ENCODE measurements at regions not wholly inside any gene's neighbourhood (a gene's known extent, or its start where the extent isn't known, plus 50 kb on each side); places are given as distances from the start of the nearest gene placed in this dataset.

DNA sequence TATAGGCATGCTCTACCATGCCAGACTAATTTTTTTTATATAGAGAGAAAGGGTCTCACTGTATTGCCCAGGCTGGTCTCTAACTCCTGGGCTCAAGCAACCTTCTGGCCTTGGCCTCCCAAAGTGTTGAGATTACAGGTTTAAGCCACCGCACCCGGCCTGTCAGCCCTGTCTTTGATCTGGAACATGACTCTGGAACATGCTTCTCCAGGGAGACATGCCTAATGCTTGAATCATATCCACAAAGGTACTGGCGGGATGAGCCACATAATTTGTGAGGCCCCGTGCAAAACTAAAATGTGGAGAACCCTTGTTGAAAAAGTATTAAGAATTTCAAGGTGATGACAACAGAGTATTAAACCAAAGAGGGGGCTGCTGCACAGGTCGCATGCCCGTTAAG, 282.8 kb downstream of the ARHGAP12 start:
- Mint-ChIP-seq H3K36me3 (no peaks in the 10 kb centered on the region), H3K4me1 (peaks cover 5% of the 10 kb centered on the region), H3K27ac (no peak overlapping the region), H3K27me3 (ENCODE audit: insufficient read depth, low read depth) (no peaks in the 10 kb centered on the region), H3K4me3 (no peak overlapping the region), H3K9me3 (no peaks in the 10 kb centered on the region)
- Histone ChIP-seq H3K4me2 (no peak overlapping the region), H3F3A (ENCODE audit: low read depth) (no peaks in the 10 kb centered on the region), H3K36me3 (no peaks in the 10 kb centered on the region), H3K79me2 (ENCODE audit: low read depth) (no peaks in the 10 kb centered on the region), H3K27me3 (no peaks in the 10 kb centered on the region), H3K9ac (no peak overlapping the region), H3K9me3 (ENCODE audit: low read depth) (no peaks in the 10 kb centered on the region), H3K4me1 (no peaks in the 10 kb centered on the region), H4K20me1 (ENCODE audit: low read depth) (no peaks in the 10 kb centered on the region), H3K27ac (no peak overlapping the region), H2AFZ (replicated peaks) (no peak overlapping the region), H3K4me3 (no peak overlapping the region)
- DNase-seq (ENCODE audit: low spot score): no peak
- no peak for TF ChIP-seq CTCF (IDR thresholded peaks at IDR 0.05)
- no peak for TF ChIP-seq EZH2 (IDR thresholded peaks at IDR 0.05)

GRCh38 chr10:31644931-31645633, 283.5 kb downstream of the ARHGAP12 start:
- Histone ChIP-seq H3K27me3 (no peaks in the 10 kb centered on the region), H2AFZ (replicated peaks) (no peak overlapping the region), H3K4me1 (no peaks in the 10 kb centered on the region), H3K9ac (no peak overlapping the region), H3K4me2 (no peak overlapping the region), H3K27ac (no peak overlapping the region), H3K79me2 (ENCODE audit: low read depth) (no peaks in the 10 kb centered on the region), H4K20me1 (ENCODE audit: low read depth) (no peaks in the 10 kb centered on the region), H3K9me3 (ENCODE audit: low read depth) (no peaks in the 10 kb centered on the region), H3F3A (ENCODE audit: low read depth) (no peaks in the 10 kb centered on the region), H3K36me3 (no peaks in the 10 kb centered on the region), H3K4me3 (no peak overlapping the region)
- DNase-seq (ENCODE audit: low spot score): no peak
- no peaks in the 10 kb centered on the region for H3K27me3 Mint-ChIP-seq (ENCODE audit: insufficient read depth, low read depth)
- no peak overlapping the region for H3K4me3 Mint-ChIP-seq
- H3K9me3 Mint-ChIP-seq: no peaks in the 10 kb centered on the region
- H3K27ac Mint-ChIP-seq: no peak overlapping the region
- no peaks in the 10 kb centered on the region for H3K36me3 Mint-ChIP-seq
- TF ChIP-seq EZH2phosphoT487 (IDR thresholded peaks at IDR 0.05) (no peak), EZH2 (IDR thresholded peaks at IDR 0.05) (no peak), CTCF (IDR thresholded peaks at IDR 0.05) (no peak)
- peaks cover 3% of the 10 kb centered on the region for H3K4me1 Mint-ChIP-seq

GRCh38 chr10:31642281-31642680, 286.4 kb downstream of the ARHGAP12 start:
- no peaks in the 10 kb centered on the region for H3K36me3 ChIP-seq
- no peaks in the 10 kb centered on the region for H3K79me2 ChIP-seq (ENCODE audit: low read depth)
- DNase-seq (ENCODE audit: low spot score): no peak
- no peaks in the 10 kb centered on the region for H3K27me3 ChIP-seq
- H3K27ac Mint-ChIP-seq: no peak overlapping the region
- no peak for TF ChIP-seq EZH2phosphoT487 (IDR thresholded peaks at IDR 0.05)
- H3K9me3 ChIP-seq (ENCODE audit: low read depth): no peaks in the 10 kb centered on the region
- H3F3A ChIP-seq (ENCODE audit: low read depth): no peaks in the 10 kb centered on the region
- no peaks in the 10 kb centered on the region for H3K4me1 Mint-ChIP-seq
- H3K36me3 Mint-ChIP-seq: no peaks in the 10 kb centered on the region
- no peak overlapping the region for H3K4me2 ChIP-seq
- H2AFZ ChIP-seq (replicated peaks): no peak overlapping the region
- H3K4me3 Mint-ChIP-seq: no peak overlapping the region
- no peak overlapping the region for H3K9ac ChIP-seq
- no peak overlapping the region for H3K27ac ChIP-seq
- H3K4me1 ChIP-seq: no peaks in the 10 kb centered on the region
- no peaks in the 10 kb centered on the region for H4K20me1 ChIP-seq (ENCODE audit: low read depth)
- peaks cover 5% of the 10 kb centered on the region for H3K27me3 Mint-ChIP-seq (ENCODE audit: insufficient read depth, low read depth)
- no peak overlapping the region for H3K4me3 ChIP-seq
- H3K9me3 Mint-ChIP-seq: peaks cover 15% of the 10 kb centered on the region

GRCh38 chr10:31635415-31636065, 293.1 kb downstream of the ARHGAP12 start:
- Mint-ChIP-seq H3K9me3 (peaks cover 22% of the 10 kb centered on the region), H3K27ac (no peak overlapping the region), H3K4me3 (no peak overlapping the region), H3K36me3 (peaks cover 1% of the 10 kb centered on the region), H3K27me3 (ENCODE audit: insufficient read depth, low read depth) (peaks cover 6% of the 10 kb centered on the region), H3K4me1 (no peaks in the 10 kb centered on the region)
- Histone ChIP-seq H4K20me1 (ENCODE audit: low read depth) (no peaks in the 10 kb centered on the region), H3K27ac (no peak overlapping the region), H3K27me3 (no peaks in the 10 kb centered on the region), H3K4me1 (no peaks in the 10 kb centered on the region), H3K36me3 (no peaks in the 10 kb centered on the region), H3K4me2 (no peak overlapping the region), H3K9me3 (ENCODE audit: low read depth) (no peaks in the 10 kb centered on the region), H3K79me2 (ENCODE audit: low read depth) (no peaks in the 10 kb centered on the region), H3F3A (ENCODE audit: low read depth) (no peaks in the 10 kb centered on the region), H3K4me3 (no peak overlapping the region), H3K9ac (no peak overlapping the region), H2AFZ (replicated peaks) (no peak overlapping the region)
- DNase-seq (ENCODE audit: low spot score): no peak
- TF ChIP-seq EZH2 (IDR thresholded peaks at IDR 0.05) (no peak), CTCF (IDR thresholded peaks at IDR 0.05) (no peak)
